ENCODE measurements at regions not wholly inside any gene's neighbourhood (a gene's known extent, or its start where the extent isn't known, plus 50 kb on each side); places are given as distances from the start of the nearest gene placed in this dataset.

GRCh38 chr2:200039724-200040650 is 84.6 kb downstream of the MAIP1 start:
- H3K36me3 ChIP-seq (ENCODE audit: control insufficient read depth, insufficient read depth, low read length), result no peaks in the 10 kb centered on the region
- no peak for TF ChIP-seq CTCF (IDR thresholded peaks at IDR 0.05)
- H3K9ac ChIP-seq, result no peak overlapping the region
- no peak overlapping the region for H3K27ac ChIP-seq
- H3K4me2 ChIP-seq (ENCODE audit: low read length), result no peak overlapping the region
- no peaks in the 10 kb centered on the region for H3K79me2 ChIP-seq
- peak overlapping the region; percentile 19 for H2AFZ ChIP-seq
- no peaks in the 10 kb centered on the region for H3K27me3 ChIP-seq (ENCODE audit: control insufficient read depth, insufficient read depth, low read length)
- no peaks in the 10 kb centered on the region for H3K9me3 ChIP-seq (ENCODE audit: control insufficient read depth, low read length)
- peaks cover 11% of the 10 kb centered on the region for H3K4me1 ChIP-seq
- no peak overlapping the region for H3K4me3 ChIP-seq (ENCODE audit: low read depth, low read length)

GRCh38 chr2:200040831-200041230 is 85.4 kb downstream of the MAIP1 start:
- H3K9ac ChIP-seq, result no peak overlapping the region
- no peaks in the 10 kb centered on the region for H3K36me3 ChIP-seq (ENCODE audit: control insufficient read depth, insufficient read depth, low read length)
- H3K4me2 ChIP-seq (ENCODE audit: low read length), result no peak overlapping the region
- H3K9me3 ChIP-seq (ENCODE audit: control insufficient read depth, low read length), result no peaks in the 10 kb centered on the region
- TF ChIP-seq CTCF (IDR thresholded peaks at IDR 0.05), result no peak
- H3K79me2 ChIP-seq, result no peaks in the 10 kb centered on the region
- no peak overlapping the region for H3K4me3 ChIP-seq (ENCODE audit: low read depth, low read length)
- no peak overlapping the region for H3K27ac ChIP-seq
- H3K27me3 ChIP-seq (ENCODE audit: control insufficient read depth, insufficient read depth, low read length), result no peaks in the 10 kb centered on the region
- peaks cover 11% of the 10 kb centered on the region for H3K4me1 ChIP-seq
- no peak overlapping the region for H2AFZ ChIP-seq

GRCh38 chr2:200041639-200042038 is 86.3 kb downstream of the MAIP1 start:
- no peaks in the 10 kb centered on the region for H3K9me3 ChIP-seq (ENCODE audit: control insufficient read depth, low read length)
- no peak overlapping the region for H2AFZ ChIP-seq
- H3K4me3 ChIP-seq (ENCODE audit: low read depth, low read length), result no peak overlapping the region
- H3K79me2 ChIP-seq, result no peaks in the 10 kb centered on the region
- no peak for TF ChIP-seq CTCF (IDR thresholded peaks at IDR 0.05)
- H3K36me3 ChIP-seq (ENCODE audit: control insufficient read depth, insufficient read depth, low read length), result no peaks in the 10 kb centered on the region
- no peak overlapping the region for H3K9ac ChIP-seq
- no peak overlapping the region for H3K27ac ChIP-seq
- no peak overlapping the region for H3K4me2 ChIP-seq (ENCODE audit: low read length)
- H3K4me1 ChIP-seq, result peaks cover 11% of the 10 kb centered on the region
- no peaks in the 10 kb centered on the region for H3K27me3 ChIP-seq (ENCODE audit: control insufficient read depth, insufficient read depth, low read length)

- H3K36me3 ChIP-seq (ENCODE audit: control insufficient read depth, insufficient read depth, low read length), result no peaks in the 10 kb centered on the region
- no peak overlapping the region for H3K27ac ChIP-seq
- no peak overlapping the region for H2AFZ ChIP-seq
- H3K4me1 ChIP-seq, result peaks cover 11% of the 10 kb centered on the region
- H3K4me2 ChIP-seq (ENCODE audit: low read length), result no peak overlapping the region
- no peak for TF ChIP-seq CTCF (IDR thresholded peaks at IDR 0.05)
- H3K9ac ChIP-seq, result no peak overlapping the region
- H3K4me3 ChIP-seq (ENCODE audit: low read depth, low read length), result no peak overlapping the region
- no peaks in the 10 kb centered on the region for H3K9me3 ChIP-seq (ENCODE audit: control insufficient read depth, low read length)
- H3K27me3 ChIP-seq (ENCODE audit: control insufficient read depth, insufficient read depth, low read length), result no peaks in the 10 kb centered on the region
- H3K79me2 ChIP-seq, result no peaks in the 10 kb centered on the region
Measured at GRCh38 chr2:200042102-200042735, 86.8 kb downstream of the MAIP1 start.

All from parathyroid adenoma (tissue), 2 donors.